ENCODE measurements at regions not wholly inside any gene's neighbourhood (a gene's known extent, or its start where the extent isn't known, plus 50 kb on each side); places are given as distances from the start of the nearest gene placed in this dataset.
"Not testable (repeated sequence)": the region's sequence is repeated elsewhere in the genome, so short reads cannot be mapped to it uniquely, and the experiment has no call there.

DNA sequence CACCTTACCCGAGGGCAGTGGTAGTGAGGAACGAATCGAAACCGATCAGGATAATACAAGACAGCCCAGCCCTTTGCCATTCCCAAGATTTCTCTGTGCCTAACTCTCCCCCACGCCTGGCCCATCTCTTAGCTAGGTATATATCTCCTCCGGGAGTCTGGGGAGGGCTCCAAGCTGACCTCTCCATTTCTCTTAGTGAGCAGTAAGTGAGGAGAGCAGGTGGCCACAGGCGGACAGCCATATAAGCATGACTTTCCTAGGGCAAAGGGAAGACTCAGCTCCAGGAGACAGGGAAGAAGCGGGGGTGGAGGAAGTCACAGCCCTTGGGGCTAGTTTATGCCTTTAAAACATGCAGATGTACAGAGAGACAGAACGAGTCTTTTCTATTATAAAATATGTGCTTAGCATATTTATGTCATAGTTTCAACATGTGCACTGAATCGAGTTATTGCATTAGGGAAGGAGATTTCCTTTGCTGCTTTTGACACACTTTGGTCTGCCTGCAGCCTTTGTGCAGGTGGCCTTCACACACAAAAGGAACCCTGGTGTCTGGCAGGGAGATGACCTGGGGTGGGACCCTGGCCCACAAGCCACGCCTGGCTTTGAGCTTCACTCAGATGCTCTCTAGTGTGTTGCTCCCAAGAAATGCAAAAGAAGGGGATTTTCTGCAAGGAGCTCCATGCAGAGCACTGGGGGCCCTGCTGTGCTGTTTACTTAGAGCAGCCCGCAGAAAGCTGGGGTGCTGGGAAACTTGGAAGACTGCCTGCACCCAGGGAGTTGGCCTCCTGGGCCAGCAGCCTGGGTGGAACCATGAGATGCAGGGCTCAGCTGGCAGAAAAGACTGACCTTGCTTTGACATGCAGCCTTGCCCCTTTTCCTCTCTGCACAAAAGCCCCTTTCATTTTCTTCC lies 613.3 kb downstream of the BCOR start:
- no peak for DNase-seq

- no peak for DNase-seq
Measured at GRCh38 chrX:39487166-39487968, 610.4 kb downstream of the BCOR start.

DNA sequence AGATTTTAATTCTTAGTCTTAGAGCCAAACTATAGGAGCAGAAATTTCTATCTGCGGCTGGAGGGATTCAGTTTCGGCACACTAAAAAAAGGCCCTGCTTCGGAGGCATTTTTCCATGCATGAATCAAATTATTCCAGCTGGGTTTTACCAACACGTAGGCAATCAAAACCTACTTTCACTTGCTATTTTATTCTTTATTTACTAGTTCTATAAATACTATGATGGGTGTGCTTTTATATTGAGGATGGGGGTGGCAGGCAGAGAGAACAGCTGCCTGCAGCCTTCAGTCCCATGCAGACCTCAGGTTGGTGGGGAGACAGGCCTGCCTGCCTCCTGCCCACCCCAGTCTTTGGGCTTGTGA lies 609.8 kb downstream of the BCOR start:
- no peak for DNase-seq

DNA sequence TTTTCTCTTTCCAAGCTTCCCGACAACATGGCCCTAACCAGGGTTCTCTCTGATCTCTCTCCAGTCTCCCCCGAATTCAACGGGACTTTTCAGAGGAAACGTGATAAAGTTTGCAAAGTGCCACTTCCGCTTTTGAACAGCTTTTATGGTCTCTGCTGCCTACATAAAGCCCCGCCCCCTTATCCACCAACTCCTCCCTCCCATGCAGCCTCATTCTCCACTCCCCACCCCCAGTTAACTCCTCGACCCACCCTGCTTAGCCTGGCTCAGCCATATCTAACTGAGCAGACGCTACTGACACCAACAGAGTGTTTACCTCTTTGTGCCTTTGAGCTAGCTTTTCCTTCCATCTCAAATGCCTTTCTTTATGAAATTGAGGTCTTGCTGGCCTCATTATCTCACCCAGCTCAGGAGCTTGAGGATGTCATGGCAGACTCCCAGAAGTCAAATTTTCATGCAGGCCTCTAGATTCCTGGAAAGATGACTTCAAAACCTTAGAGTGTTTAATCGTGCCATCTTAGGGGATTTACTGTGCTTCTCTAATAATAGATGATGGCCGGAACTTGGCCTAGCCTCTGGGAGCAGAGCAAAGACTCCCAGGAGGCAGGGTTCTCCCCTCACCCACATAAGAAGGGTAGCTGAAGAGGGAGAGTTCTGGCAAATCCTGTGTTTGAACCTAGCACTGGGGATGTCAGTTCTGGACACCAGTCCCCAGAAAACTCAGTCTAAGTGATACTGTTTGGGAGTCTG lies 606.0 kb downstream of the BCOR start:
- DNase-seq = peak; percentile 27

DNA sequence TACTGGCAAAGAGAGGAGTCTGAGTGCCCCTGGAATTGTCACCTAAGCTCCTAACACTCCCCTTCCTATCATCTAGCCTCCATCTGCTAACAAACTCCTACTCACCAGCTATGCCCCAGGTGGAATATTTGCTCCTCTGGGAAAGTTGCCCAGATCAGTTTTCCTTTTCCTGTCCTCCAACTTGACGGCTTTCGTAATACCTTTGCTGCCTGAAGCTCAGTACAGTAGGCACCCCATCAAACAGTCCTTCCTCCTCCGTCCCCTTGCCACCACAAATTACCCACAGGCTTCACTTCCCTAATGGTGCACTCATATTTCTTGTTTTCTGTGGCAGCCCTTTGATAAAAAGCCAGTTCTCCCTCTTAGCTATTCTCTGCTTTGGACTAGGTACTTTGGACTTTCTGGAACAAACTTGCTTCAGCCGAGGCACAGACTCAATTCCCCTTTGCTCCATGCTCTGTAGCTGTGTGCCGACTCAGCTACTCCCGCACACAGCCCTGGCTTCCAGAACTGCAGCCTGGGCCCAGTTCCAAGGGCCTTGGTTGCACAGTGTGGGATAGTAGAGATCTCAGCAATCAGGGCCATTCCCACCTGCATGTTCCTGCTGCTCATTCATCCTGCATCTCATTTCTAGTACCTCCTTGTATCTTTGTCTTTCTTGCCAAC lies 605.1 kb downstream of the BCOR start:
- DNase-seq = no peak

DNA sequence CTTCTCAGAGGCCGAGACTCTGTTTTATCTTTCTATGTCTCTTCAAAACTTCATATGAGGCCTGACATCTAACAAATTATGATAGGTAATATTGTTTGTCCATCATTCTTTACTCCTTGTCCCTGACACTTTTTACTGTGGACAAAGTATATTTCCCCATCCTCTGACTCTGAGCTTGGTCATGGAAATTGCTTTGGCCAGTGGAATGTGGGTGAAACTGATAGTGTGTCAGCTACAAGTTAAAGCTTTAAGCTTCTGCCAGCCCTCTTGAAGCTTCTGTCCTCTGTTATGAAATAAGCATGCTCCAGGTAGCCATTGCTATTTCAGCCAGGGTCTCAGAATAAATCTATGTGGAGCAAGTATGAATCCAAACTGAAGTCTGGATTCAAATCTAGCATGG lies 604.6 kb downstream of the BCOR start:
- DNase-seq = no peak

GRCh38 chrX:39497117-39497516 lies 600.6 kb downstream of the BCOR start:
- not testable (repeated sequence) for DNase-seq

DNA sequence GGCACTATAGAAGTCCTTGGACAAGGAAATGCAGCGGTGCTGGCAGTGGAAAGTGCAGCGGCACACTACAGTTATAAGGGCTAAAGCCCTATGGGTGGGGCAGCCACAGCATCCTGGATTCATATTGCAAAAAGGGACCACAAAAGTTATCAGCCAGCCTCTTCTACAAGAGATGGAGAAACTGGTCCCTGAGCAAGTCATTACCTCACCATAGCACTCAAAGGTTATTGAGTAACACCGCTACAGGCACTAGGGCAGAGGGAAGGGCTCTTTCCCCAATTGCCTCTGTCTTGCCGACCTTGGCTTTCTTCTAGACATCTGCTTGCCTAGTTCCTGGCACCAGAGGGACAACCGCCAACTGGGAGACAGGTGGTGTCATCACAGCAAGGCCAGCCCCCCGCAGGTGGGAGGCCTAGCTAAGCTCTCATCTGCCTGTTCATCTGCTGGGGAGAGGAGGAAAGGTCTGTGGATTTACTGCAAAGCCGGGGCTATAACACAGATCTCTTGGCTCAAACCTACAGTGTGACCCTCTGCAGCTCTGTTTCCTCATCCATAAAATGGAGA lies 600.0 kb downstream of the BCOR start:
- DNase-seq = no peak

- no peak for DNase-seq
Measured at GRCh38 chrX:39499996-39500395, 597.8 kb downstream of the BCOR start.

GRCh38 chrX:39501822-39502221 lies 595.9 kb downstream of the BCOR start:
- no peak for DNase-seq

DNA sequence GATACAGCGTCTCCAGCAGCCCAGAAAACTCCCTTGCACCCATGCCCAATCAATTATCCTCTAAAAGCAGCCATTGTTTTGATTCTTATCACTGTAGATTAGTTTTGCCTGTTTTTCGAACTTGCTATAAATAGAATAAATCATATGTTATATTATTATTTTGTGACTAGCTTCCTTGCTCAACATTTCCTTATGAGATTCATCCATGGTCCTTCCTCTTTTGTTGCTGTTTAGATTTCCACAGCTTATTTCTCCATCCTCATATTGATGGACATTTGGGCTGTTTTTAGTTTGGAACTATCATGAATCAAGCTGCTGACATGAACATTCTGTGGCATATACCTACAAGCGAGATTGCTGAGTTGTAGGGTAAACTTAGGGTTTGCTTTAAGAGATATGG lies 595.3 kb downstream of the BCOR start:
- no peak for DNase-seq

DNA sequence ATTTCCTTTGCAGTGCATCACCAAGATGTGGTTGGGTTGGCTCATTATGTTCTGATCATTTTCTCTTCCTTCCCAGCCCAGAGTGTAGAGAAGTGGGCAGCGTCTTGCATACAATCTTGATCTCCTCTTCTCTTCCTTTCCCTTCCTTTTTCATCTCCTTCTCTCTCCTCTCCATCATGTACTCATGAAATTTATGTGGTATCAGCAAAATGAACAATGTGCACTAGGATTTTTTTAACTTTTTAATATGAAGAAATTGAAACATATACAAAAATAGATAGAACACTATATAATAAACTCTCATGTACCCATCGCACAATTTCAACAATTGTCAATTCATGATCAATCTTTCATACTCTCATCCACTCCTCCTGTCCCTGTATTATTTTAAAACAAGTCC lies 593.5 kb downstream of the BCOR start:
- no peak for DNase-seq

DNA sequence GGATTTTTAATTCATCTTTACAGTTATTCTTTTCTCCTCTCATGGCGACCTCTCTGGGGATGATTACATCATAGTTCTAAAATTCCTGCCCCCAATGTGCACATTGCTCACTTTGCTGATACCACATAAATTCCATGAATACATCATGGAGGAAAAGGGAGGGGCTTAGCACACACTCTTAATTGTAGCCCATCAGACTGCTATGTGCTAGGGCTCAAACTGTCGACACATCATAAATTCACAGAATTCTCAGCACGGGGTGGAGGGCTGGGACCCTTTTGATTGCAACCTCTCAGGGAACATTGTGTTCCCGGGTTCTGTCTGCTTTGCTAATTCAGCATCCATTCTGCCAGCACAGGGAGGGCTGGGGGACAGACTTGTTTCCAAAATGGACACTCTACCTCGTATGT lies 592.9 kb downstream of the BCOR start:
- no peak for DNase-seq

DNA sequence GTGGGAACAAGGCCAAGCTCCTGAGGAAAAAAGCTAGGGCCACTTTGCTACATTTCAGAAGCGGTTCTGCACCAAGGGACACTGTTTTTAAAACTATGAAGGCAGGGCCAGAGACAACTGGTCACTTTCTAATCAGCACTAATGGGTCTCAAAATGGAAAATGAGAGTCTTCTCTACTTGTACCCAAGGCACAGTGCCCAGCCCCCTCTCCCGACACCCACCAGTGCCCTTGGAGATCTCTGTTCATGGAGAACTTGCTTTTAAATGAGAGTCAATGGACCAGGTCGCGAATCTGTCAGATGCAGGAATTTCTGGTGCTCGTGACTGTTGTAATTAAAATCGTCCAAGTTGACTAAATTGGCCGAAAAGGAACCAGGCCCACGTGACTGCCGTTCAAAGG lies 591.6 kb downstream of the BCOR start:
- DNase-seq = no peak

DNA sequence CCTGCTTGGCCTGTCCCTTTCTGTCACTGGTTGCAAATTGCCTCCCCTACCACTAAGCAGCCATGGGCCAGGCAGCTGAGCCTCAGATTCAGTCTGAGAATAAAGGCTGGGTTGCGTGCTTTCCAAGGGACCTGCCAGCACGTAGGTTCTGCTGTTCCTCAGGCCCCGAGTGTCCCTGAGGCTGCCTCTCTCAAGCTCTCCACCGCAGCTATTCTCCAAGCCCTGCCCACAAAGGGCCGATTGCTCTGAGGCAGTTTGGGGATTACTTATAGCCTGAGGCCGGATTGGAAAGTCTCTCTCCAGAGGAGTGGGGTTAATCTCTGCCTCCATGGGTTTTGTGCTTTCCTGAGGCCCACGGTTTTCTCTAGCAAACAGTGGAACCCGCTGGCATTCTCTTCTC lies 590.7 kb downstream of the BCOR start:
- DNase-seq = no peak

GRCh38 chrX:39507617-39508299 lies 590.0 kb downstream of the BCOR start:
- no peak for DNase-seq

- DNase-seq = no peak
Measured at GRCh38 chrX:39508300-39508692, 589.5 kb downstream of the BCOR start.

DNA sequence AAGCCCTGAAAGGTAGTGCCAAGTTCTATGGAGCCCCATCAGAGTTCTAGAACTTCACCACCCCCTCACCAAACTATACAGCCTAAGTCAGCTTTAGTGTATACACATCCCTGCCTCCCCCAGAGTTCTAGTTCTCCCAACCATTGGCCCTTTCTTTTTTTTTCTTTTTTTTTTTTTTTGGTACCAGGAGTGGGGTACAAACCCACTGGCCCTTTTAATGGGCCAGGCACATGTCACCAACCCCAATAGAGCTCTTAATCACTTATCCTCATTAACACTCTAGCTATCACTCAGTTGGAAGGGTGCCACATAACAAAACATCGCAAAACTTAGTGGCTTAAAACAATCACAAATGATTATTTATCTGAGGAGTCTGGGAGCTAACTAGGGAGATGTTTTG lies 588.6 kb downstream of the BCOR start:
- no peak for DNase-seq

- DNase-seq = no peak
Measured at GRCh38 chrX:39513836-39514235, 583.9 kb downstream of the BCOR start.

DNA sequence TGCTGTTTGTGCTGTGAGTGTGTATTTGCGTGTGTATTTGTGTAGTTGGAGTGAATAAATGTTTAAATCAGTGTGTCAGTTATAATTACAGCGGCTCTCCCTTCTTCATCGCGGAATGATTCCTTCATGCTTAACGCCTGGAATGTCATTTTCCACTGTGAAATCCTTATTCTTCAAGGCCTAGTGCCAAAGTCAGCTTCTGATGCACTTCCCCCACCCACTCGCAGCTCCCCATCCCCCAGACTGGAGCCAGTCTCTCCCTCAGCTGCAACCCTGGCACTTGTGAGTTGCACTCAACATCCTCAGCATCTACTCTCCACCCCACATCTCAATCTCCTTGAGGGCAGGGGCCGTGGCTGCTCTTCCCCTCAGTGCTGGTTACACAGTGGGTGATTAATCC lies 583.0 kb downstream of the BCOR start:
- DNase-seq = no peak

DNA sequence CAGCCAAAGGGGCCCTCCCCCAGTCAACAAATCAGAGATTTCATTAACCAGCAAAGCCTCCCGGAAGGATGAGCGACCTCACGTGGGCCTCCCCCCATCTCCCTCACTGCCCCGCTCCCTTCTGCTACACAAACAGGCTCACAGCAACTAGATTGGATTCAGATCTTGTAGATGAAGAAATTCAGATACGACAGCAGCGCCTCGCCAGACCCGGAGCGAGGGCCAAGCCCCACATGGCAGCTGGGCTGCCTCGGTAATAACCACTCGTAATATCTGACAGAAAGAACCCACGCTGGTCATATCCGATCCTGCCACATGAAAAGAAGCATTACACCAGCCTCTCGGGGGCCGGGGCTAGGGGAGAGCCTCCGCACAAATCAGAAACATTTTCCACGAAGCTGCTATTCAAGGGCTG lies 581.3 kb downstream of the BCOR start:
- no peak for DNase-seq

DNA sequence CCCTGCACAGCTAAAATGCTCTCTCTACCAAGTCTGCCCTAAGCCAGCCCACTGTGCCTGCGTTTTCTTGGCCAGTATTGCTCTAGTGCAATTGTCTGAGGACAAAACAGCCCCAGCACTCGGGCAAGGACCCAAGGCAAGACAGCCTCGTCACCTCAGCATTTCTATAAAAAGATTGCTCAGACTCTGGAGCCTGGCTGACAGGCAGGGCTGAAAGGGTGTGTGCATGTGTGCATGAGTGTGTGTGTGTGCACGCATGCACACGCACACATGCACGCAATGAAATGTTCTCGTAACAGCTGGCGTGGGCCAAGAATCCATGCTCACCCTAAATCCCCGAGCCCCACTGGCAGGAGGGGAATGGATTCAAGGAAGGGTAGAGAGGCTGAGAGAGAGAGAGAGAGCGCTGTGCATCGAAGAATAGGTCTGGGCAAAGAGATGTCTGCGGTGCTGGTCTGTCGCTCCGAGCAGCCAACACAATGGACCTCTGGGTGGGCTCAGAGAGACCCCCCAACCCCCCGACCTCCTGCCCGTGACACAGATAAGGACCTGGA lies 579.2 kb downstream of the BCOR start:
- no peak for DNase-seq
